ENCODE measurements at regions not wholly inside any gene's neighbourhood (a gene's known extent, or its start where the extent isn't known, plus 50 kb on each side); places are given as distances from the start of the nearest gene placed in this dataset.

- Histone ChIP-seq H3K23ac (ENCODE audit: low read depth, low read length, poor library complexity) (no peak overlapping the region), H3K4me3 (ENCODE audit: low read length in 2 of 2) (no peak overlapping the region), H3K9me3 (replicated peaks in 1 of 2; ENCODE audit: control insufficient read depth in 2 of 2, insufficient read depth in 1 of 2, low read depth in 1 of 2, low read length in 2 of 2) (no peaks in the 10 kb centered on the region), H2AFZ (ENCODE audit: low read length) (no peak overlapping the region), H2BK5ac (ENCODE audit: low read length) (no peak overlapping the region), H4K91ac (ENCODE audit: low read depth, low read length, poor library complexity) (no peak overlapping the region), H3K4me2 (ENCODE audit: insufficient read depth, low read length, poor library complexity, severe bottlenecking) (no peak overlapping the region), H3K27me3 (ENCODE audit: control insufficient read depth in 3 of 3, insufficient read depth in 3 of 3, low read depth in 1 of 3, low read length in 3 of 3) (no peaks in the 10 kb centered on the region), H3K4ac (ENCODE audit: low read length) (no peak overlapping the region), H2BK120ac (ENCODE audit: low read depth, low read length) (no peak overlapping the region), H3K18ac (ENCODE audit: low read length) (no peak overlapping the region), H3K79me1 (ENCODE audit: low read depth, low read length) (no peaks in the 10 kb centered on the region), H3K14ac (ENCODE audit: low read length) (no peak overlapping the region), H3K36me3 (replicated peaks in 1 of 2; ENCODE audit: control insufficient read depth in 2 of 2, insufficient read depth in 2 of 2, low read length in 2 of 2) (no peaks in the 10 kb centered on the region), H4K8ac (ENCODE audit: low read depth, low read length) (no peak overlapping the region), H3K27ac (replicated peaks; ENCODE audit: low read length) (no peak overlapping the region), H3K4me1 (ENCODE audit: control insufficient read depth in 2 of 2, insufficient read depth in 1 of 2, low read depth in 1 of 2, low read length in 2 of 2) (peaks cover 7 to 9% of the 10 kb centered on the region in 2 donors), H2AK5ac (ENCODE audit: low read depth, low read length) (no peak overlapping the region), H2BK15ac (ENCODE audit: low read length) (no peak overlapping the region), H3K9ac (ENCODE audit: low read depth, low read length, poor library complexity) (no peak overlapping the region), H2BK12ac (ENCODE audit: low read length) (no peak overlapping the region)
- WGBS, 2 donors (ENCODE audit: extremely low coverage in 2 of 2, insufficient read length in 2 of 2, insufficient replicate concordance in 1 of 2), result no CpG with 5 or more reads among the region's 3 CpGs
- no peak for DNase-seq (ENCODE audit: low spot score)
Measured at GRCh38 chr1:212217633-212218032, 67.6 kb upstream of the PPP2R5A start.

GRCh38 chr1:212218065-212218464, 67.1 kb upstream of the PPP2R5A start:
- no peak for DNase-seq (ENCODE audit: low spot score)
- Histone ChIP-seq H3K4me2 (ENCODE audit: insufficient read depth, low read length, poor library complexity, severe bottlenecking) (no peak overlapping the region), H3K4me3 (ENCODE audit: low read length in 2 of 2) (no peak overlapping the region), H3K79me1 (ENCODE audit: low read depth, low read length) (no peaks in the 10 kb centered on the region), H3K9ac (ENCODE audit: low read depth, low read length, poor library complexity) (no peak overlapping the region), H3K9me3 (replicated peaks in 1 of 2; ENCODE audit: control insufficient read depth in 2 of 2, insufficient read depth in 1 of 2, low read depth in 1 of 2, low read length in 2 of 2) (no peaks in the 10 kb centered on the region), H3K14ac (ENCODE audit: low read length) (no peak overlapping the region), H2AK5ac (ENCODE audit: low read depth, low read length) (no peak overlapping the region), H3K36me3 (replicated peaks in 1 of 2; ENCODE audit: control insufficient read depth in 2 of 2, insufficient read depth in 2 of 2, low read length in 2 of 2) (no peaks in the 10 kb centered on the region), H3K18ac (ENCODE audit: low read length) (no peak overlapping the region), H4K91ac (ENCODE audit: low read depth, low read length, poor library complexity) (no peak overlapping the region), H3K4ac (ENCODE audit: low read length) (no peak overlapping the region), H2AFZ (ENCODE audit: low read length) (no peak overlapping the region), H3K23ac (ENCODE audit: low read depth, low read length, poor library complexity) (no peak overlapping the region), H3K27ac (replicated peaks; ENCODE audit: low read length) (no peak overlapping the region), H2BK120ac (ENCODE audit: low read depth, low read length) (no peak overlapping the region), H4K8ac (ENCODE audit: low read depth, low read length) (no peak overlapping the region), H2BK5ac (ENCODE audit: low read length) (no peak overlapping the region), H3K27me3 (ENCODE audit: control insufficient read depth in 3 of 3, insufficient read depth in 3 of 3, low read depth in 1 of 3, low read length in 3 of 3) (no peaks in the 10 kb centered on the region), H2BK12ac (ENCODE audit: low read length) (no peak overlapping the region), H2BK15ac (ENCODE audit: low read length) (no peak overlapping the region), H3K4me1 (ENCODE audit: control insufficient read depth in 2 of 2, insufficient read depth in 1 of 2, low read depth in 1 of 2, low read length in 2 of 2) (peaks cover 7 to 8% of the 10 kb centered on the region in 2 donors)
- WGBS, 2 donors (ENCODE audit: extremely low coverage in 2 of 2, insufficient read length in 2 of 2, insufficient replicate concordance in 1 of 2), result no CpG with 5 or more reads among the region's 4 CpGs

- H3K14ac ChIP-seq (ENCODE audit: low read length), result no peak overlapping the region
- H2BK12ac ChIP-seq (ENCODE audit: low read length), result no peak overlapping the region
- H3K27me3 ChIP-seq (ENCODE audit: control insufficient read depth in 3 of 3, insufficient read depth in 3 of 3, low read depth in 1 of 3, low read length in 3 of 3), result no peaks in the 10 kb centered on the region
- H3K23ac ChIP-seq (ENCODE audit: low read depth, low read length, poor library complexity), result no peak overlapping the region
- H3K27ac ChIP-seq (replicated peaks; ENCODE audit: low read length), result no peak overlapping the region
- H4K8ac ChIP-seq (ENCODE audit: low read depth, low read length), result no peak overlapping the region
- H2BK5ac ChIP-seq (ENCODE audit: low read length), result no peak overlapping the region
- peaks cover 7 to 8% of the 10 kb centered on the region in 2 donors for H3K4me1 ChIP-seq (ENCODE audit: control insufficient read depth in 2 of 2, insufficient read depth in 1 of 2, low read depth in 1 of 2, low read length in 2 of 2)
- H3K4me2 ChIP-seq (ENCODE audit: insufficient read depth, low read length, poor library complexity, severe bottlenecking), result no peak overlapping the region
- no peak overlapping the region for H3K9ac ChIP-seq (ENCODE audit: low read depth, low read length, poor library complexity)
- H3K79me1 ChIP-seq (ENCODE audit: low read depth, low read length), result no peaks in the 10 kb centered on the region
- H3K9me3 ChIP-seq (replicated peaks in 1 of 2; ENCODE audit: control insufficient read depth in 2 of 2, insufficient read depth in 1 of 2, low read depth in 1 of 2, low read length in 2 of 2), result no peaks in the 10 kb centered on the region
- no peak overlapping the region for H2AK5ac ChIP-seq (ENCODE audit: low read depth, low read length)
- H3K18ac ChIP-seq (ENCODE audit: low read length), result no peak overlapping the region
- H3K36me3 ChIP-seq (replicated peaks in 1 of 2; ENCODE audit: control insufficient read depth in 2 of 2, insufficient read depth in 2 of 2, low read length in 2 of 2), result no peaks in the 10 kb centered on the region
- H3K4me3 ChIP-seq (ENCODE audit: low read length in 2 of 2), result no peak overlapping the region
- no peak for DNase-seq (ENCODE audit: low spot score)
- no CpG with 5 or more reads among the region's 2 CpGs for WGBS, 2 donors (ENCODE audit: extremely low coverage in 2 of 2, insufficient read length in 2 of 2, insufficient replicate concordance in 1 of 2)
- no peak overlapping the region for H2BK120ac ChIP-seq (ENCODE audit: low read depth, low read length)
- H2AFZ ChIP-seq (ENCODE audit: low read length), result no peak overlapping the region
- H4K91ac ChIP-seq (ENCODE audit: low read depth, low read length, poor library complexity), result no peak overlapping the region
- H2BK15ac ChIP-seq (ENCODE audit: low read length), result no peak overlapping the region
- no peak overlapping the region for H3K4ac ChIP-seq (ENCODE audit: low read length)
Measured at GRCh38 chr1:212218911-212219310, 66.3 kb upstream of the PPP2R5A start.

GRCh38 chr1:212219679-212220463, 65.3 kb upstream of the PPP2R5A start:
- Histone ChIP-seq H2AK5ac (ENCODE audit: low read depth, low read length) (no peak overlapping the region), H3K36me3 (replicated peaks in 1 of 2; ENCODE audit: control insufficient read depth in 2 of 2, insufficient read depth in 2 of 2, low read length in 2 of 2) (no peaks in the 10 kb centered on the region), H2BK12ac (ENCODE audit: low read length) (no peak overlapping the region), H3K18ac (ENCODE audit: low read length) (no peak overlapping the region), H3K9ac (ENCODE audit: low read depth, low read length, poor library complexity) (no peak overlapping the region), H2BK5ac (ENCODE audit: low read length) (no peak overlapping the region), H2AFZ (ENCODE audit: low read length) (no peak overlapping the region), H3K4ac (ENCODE audit: low read length) (no peak overlapping the region), H2BK15ac (ENCODE audit: low read length) (no peak overlapping the region), H2BK120ac (ENCODE audit: low read depth, low read length) (no peak overlapping the region), H3K23ac (ENCODE audit: low read depth, low read length, poor library complexity) (no peak overlapping the region), H3K4me1 (ENCODE audit: control insufficient read depth in 2 of 2, insufficient read depth in 1 of 2, low read depth in 1 of 2, low read length in 2 of 2) (peaks cover 7 to 8% of the 10 kb centered on the region in 2 donors), H4K8ac (ENCODE audit: low read depth, low read length) (no peak overlapping the region), H3K79me1 (ENCODE audit: low read depth, low read length) (no peaks in the 10 kb centered on the region), H3K9me3 (replicated peaks in 1 of 2; ENCODE audit: control insufficient read depth in 2 of 2, insufficient read depth in 1 of 2, low read depth in 1 of 2, low read length in 2 of 2) (no peaks in the 10 kb centered on the region), H3K27me3 (ENCODE audit: control insufficient read depth in 3 of 3, insufficient read depth in 3 of 3, low read depth in 1 of 3, low read length in 3 of 3) (no peaks in the 10 kb centered on the region), H3K27ac (replicated peaks; ENCODE audit: low read length) (peak overlapping the region; percentile 57), H4K91ac (ENCODE audit: low read depth, low read length, poor library complexity) (no peak overlapping the region), H3K4me2 (ENCODE audit: insufficient read depth, low read length, poor library complexity, severe bottlenecking) (no peak overlapping the region), H3K14ac (ENCODE audit: low read length) (no peak overlapping the region), H3K4me3 (ENCODE audit: low read length in 2 of 2) (no peak overlapping the region)
- DNase-seq (ENCODE audit: low spot score), result no peak
- no CpG with 5 or more reads among the region's 8 CpGs for WGBS, 2 donors (ENCODE audit: extremely low coverage in 2 of 2, insufficient read length in 2 of 2, insufficient replicate concordance in 1 of 2)

All from neuronal stem cell (in vitro differentiated cells).